T-helper 9 cell (primary cell): ENCODE measurements at regions not wholly inside any gene's neighbourhood (a gene's known extent, or its start where the extent isn't known, plus 50 kb on each side); places are given as distances from the start of the nearest gene placed in this dataset.
"Not testable (repeated sequence)": the region's sequence is repeated elsewhere in the genome, so short reads cannot be mapped to it uniquely, and the experiment has no call there.

ENCODE experiments used
- DNase-seq: peaks from one replicate; pipeline ENCODE4 v3.0.0-alpha.2; 2020

DNA sequence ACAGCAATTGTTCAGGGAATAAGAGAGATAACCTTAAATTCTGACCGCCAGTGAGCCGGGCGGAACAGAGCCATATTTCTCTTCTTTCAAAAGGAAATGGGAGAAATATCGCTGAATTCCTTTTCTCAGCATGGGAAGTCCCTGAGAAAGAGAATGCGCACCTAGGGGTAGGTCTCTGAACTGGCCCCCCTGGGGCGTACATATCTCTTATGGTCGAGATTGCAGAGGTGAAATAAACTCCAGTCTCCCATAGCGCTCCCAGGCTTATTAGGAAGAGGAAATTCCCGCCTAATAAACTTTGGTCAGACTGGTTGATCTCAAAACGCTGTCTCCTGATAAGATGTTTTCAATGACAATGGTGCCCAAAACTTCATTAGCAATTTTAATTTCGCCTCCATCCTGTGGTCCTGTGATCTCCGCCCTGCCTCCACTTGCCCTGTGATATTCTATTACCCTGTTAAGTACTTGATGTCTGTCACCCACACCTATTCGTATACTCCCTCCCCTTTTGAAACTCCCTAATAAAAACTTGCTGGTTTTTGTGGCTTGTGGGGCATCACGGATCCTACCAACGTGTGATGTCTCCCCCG, 195.8 kb upstream of the HMCN1 start:
- DNase-seq = not testable (repeated sequence)

DNA sequence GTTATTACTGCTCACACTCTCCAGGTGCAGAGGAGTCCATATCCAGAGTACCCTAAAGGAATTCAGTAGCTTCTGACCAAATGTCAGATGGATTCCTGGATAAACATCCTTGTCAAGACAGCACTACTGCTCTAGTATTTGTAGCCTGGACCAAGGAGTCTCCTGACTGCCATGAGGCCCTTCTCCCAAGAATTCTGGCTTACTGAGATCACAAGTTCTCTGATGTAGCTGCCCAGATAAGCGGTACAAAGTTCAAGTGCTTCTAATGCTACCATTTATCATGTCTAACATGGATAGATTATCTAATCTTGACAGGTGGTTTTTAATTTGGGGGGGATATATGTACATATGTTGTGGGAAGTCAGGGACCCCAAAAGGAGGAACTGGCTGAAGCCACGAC, 196.6 kb upstream of the HMCN1 start:
- no peak for DNase-seq

DNA sequence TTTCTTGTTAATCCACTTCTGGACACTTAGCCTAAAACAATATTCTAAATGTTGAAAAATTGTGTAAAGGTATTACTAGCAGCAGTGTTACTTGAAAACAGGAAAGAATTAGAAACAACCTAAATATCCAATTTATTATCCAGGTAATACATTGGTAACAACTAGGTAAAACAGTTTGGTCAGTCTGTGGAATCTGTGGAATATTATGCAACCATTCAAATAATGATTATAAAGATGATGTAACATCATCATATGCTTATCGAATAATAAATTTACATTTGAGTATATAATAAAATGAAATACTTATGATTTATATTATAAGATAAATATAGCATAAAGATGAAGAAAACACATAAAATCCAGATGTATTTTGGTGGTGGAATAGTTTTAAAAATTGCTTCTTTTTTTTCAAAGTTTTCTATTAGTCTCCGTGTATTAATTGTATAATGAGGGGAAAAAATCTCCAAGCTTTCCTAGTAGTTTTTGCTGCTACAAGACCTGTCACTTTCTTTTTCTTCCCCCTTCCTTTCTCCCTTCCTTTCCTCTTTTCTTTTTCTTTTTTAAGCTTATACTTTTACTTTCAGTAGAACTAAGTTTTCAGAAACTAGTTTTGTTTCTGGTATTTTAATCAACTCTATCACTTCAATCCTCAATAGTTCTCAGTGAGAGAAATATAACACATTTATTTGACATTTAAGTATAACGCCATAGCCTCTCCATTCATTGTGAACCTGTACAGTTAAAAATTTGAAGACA, 197.8 kb upstream of the HMCN1 start:
- DNase-seq = no peak

DNA sequence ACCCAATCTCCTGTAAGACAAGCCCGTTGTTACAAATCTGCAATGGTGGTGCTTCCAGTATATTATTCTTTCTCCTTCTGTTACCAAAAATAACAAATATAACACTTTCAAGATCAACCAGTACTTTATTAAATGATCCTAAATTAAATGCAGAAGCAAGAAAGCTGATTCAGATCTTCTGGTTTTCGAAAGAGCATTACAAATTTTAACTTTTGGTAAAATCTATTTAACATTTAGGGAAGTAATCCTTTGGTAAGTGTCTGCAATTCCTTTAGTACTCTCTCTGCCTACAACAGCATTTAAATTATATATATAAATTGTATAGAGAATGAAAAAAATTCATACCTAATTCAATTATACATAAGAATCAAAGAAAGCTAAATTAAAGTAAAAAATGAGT, 198.6 kb upstream of the HMCN1 start:
- DNase-seq = no peak

DNA sequence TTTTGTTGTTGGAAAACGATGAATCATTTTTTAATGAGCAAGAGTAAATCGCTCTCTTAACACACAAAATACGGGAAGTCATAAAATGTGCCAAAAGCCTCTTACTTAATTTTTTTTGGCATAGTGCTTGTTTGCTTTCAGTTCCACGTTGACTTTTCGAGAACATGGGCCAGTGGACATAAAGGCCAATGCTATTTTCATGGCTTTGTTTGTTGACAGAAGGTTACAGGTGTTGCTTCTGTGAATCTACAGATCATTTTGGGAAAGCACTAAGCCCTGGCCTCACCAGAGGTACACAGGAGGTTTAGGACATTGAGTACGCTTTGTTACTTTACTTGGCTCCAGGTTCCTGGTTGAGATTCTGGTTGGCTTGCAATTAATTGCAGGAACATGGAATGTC, 199.4 kb upstream of the HMCN1 start:
- DNase-seq = no peak

DNA sequence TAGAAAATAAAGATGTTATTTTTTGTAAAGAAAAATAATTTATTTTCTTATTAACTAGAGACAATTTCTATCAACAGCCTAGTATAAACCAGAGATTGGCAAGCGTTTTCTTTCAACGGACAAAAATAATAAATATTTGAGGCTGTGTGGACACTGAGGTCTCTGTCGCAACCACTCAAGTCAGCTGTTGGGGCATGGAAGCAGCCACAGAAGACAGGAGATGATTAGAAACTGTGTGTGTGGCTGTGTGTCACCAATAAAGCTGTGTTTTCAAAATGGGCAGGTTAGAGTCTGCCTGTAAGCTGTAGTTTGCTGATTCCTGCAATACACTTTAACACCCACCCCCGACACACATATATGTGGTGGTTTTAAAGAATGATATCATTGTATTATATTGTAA, 200.6 kb upstream of the HMCN1 start:
- DNase-seq = no peak

DNA sequence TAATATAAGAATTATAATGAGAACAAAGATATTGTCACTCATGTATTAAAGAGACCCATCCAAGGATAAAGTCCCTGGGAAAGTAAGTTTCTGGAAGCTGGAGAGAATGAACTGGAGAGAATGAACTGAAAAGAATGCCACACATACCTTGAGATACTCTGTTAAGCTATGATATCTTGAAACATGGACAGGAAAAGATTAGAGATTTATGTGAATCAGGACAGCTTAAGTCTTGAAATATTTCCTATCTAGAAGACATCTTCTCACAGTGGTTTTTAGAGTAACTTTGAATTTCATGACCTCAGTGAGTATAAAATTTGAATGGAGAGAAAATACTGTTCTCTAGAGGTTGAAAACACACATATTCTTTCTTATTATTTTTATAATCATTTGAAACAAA, 201.3 kb upstream of the HMCN1 start:
- DNase-seq = no peak

DNA sequence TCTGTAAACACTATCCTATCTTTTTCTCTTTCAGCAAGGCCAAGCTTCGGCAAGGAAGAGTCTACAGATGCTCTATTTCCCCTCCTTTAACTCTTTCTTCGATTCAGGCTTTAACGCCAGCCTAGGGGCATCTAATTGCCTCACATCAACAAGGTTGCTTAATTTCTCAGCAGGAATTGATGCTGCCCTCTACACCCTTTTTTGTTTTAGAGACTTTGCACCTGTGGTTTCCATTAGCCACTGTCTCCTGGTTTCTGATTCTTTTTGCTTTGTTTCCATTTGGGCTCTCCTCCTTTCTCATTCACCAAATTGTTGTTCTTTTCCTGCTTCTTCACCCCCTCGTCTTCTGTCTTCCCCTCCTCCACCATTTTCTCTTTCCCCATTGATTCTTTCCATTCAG, 202.4 kb upstream of the HMCN1 start:
- no peak for DNase-seq

DNA sequence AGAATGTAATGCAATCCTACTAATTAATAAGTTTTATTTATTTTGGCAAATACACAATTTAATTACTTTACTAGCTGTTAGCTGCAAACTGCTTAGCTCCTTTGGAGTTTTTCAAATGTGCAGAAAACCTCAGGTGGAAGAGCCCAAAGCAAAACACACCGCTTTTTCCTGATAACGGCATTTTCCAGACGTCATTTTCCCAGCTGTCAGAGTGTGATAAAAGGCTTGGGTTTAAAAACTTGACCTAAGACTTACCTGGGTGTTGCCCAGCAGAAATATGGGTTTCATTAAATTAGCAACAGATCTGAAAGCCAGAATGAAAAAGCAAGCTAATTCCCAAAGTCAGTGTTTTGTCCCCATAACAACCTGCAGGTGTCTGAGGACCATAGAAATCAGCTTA, 204.0 kb upstream of the HMCN1 start:
- no peak for DNase-seq

DNA sequence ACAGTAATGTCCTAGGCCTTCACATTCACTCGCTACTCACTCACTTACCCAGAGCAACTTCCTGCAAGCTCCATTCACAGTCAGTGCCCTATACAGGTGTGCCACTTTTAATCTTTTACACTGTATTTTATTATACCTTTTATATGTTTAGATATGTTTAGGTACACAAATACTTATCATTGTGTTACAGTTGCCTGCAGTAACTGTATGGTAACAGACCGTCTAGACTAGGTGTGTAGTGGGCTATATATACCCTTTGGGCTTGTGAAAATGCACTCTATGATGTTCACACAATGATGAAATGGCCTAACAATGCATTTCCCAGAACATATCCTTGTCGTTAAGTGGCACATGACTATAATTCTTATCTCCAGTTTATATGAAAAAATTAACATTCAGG, 204.5 kb upstream of the HMCN1 start:
- DNase-seq = no peak

DNA sequence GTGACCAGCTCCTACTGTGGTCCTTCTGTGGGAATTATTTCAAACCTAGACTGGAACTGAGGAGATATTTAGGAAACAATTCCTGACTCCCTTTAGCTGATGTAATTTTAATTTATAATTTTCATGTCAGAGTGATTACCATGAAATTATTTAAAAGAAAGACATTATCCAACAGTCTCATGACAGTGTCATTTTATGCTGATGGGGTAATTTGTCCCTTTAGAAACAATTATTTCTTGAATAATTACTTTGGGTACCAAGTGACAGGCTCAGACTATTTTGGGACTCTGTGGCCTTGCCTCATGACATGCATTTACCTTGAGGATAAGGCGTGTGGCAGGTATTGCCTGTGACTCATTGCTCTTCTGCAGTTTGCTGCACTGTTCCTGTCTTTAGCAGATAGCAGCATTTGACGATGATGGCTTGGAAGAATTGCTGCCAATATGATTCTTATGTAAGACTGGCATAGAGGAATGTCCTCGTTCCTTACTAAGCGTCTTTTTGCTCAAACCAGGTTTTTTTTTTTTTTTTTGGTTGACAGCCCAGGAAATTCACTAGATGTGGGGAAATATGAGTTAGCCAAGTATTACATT, 206.0 kb upstream of the HMCN1 start:
- DNase-seq = no peak

DNA sequence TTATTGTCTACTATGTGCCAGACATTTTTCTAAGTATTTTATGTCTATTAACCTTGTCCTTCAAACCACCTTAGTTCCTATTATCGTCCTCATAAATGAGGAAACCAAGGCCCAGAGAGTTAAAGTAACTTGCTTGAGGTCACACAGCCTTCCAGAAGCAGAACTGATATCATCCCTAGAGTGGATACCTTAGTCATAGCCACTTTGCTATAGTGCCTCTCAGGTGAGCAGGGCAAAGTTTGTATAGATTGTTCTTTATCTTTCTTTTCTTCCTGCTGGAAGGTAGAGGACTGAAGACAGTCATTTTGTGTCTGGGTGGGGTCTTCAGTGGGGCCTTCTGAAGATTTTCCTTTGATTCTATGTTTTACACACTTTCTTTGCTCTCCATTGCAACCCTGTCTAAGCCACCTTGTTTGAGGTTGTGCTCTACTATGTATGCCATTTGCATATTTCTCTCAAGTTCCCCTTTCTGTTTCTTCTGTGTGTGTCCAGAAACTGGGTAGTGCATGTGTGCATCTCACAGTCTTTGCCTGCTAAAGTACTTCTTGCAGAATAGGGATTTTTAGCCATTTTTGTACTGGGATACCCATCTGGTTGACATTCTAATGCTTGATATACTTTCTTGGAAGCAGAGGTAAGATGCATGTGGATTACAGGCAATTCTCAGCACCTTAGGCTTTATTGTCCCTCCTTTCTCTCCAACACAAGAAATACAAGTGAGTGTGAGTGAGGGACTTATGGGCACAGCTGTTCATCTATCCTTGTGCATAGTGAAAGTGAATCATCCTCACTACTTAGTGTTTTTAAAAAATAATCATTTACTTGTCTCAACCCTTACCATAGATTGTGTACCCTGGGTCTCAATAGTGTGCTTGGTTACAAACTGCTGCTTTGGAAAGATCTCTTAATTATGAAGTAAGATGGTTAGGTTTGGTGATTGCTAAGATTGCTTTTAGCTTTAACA, 207.6 kb upstream of the HMCN1 start:
- DNase-seq = no peak

DNA sequence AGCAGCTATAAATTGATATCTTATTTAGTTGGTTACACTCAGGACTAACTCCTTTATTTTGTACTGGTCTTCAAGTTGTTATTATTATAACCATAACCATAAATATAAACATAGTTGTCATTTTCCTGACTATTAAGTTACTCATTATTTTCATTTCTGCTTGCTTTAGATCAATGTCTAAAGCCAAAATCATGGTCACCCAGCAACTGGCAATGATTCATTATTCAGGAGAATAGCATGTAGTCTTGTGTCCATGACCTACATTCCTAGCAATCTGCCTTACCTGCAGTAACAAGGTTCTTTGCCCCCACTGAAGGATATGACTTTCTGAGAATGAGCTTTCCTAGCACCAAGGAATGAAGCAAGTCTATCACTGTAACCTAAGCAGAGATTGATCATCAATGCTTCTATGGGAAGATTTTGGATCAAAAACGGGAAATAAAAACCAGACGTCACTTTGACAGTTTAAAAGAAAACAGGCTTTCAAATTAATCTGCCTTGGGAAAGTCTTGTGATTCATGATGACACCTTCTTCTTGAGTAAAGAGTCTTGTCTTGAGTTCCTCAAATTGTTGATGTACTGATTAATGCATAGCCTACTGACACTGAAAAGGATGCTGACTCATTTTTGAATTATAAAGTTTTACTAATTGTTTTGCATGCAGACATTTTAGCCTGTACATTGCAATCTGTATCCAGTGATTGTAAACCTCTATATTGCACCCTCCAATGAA, 203.3 kb upstream of the IVNS1ABP start:
- no peak for DNase-seq

DNA sequence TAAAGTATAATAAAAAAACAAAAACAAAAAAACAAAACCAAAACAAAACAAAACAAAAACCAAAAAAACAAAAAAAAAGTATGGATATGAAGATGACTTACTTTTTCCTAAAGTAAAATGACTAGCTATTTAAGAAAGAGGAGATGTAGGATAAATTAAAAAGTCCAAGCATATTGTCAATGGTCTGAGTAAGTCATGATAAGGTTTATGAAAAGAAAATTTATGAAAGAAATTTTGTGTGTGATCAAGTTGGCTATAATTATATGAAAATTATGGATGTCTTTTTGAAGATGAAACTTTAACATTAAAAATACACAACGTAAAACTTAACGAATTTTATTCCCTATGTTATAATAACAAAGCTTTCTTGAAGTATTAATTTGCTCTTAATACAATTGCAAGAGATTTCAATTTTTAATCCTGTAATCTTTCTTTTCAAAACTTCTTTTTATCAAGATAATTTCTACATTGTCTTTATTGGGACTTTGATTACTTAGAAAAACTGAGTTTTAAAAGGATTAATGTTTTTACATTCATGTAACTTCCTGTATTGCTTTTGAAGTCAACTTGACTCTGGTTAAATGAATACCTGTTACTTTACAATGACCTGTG, 200.9 kb upstream of the IVNS1ABP start:
- DNase-seq = no peak

DNA sequence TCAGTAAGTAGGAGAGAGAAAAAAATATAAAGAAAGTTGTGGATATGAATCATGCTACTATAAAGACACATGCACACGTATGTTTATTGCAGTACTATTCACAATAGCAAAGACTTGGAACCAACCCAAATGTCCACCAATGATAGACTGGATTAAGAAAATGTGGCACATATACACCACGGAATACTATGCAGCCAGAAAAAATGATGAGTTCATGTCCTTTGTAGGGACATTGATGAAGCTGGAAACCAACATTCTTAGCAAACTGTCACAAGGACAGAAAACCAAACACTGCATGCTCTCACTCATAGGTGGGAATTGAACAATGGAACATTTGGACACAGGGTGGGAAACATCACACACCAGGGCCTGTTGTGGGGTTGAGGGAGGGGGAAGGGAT, 200.3 kb upstream of the IVNS1ABP start:
- not testable (repeated sequence) for DNase-seq

DNA sequence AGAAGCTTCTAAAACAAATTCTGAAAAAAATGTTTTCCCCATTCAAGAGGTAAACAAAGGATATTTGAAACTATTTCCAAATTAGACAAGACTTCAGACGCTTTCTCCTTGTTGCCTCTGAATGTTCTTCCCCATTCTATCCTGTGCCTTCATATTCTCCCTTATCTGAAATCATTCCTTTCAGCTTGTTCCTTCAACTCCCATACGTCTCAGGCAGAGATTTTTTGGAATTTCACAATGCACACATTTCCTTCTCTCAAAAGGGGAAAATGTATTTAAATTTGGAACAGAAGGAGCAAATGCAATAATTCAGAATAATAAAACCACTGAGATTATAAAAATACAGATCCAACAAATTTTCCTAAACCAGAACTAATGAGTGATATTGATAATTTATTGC, 198.7 kb upstream of the IVNS1ABP start:
- DNase-seq = no peak

DNA sequence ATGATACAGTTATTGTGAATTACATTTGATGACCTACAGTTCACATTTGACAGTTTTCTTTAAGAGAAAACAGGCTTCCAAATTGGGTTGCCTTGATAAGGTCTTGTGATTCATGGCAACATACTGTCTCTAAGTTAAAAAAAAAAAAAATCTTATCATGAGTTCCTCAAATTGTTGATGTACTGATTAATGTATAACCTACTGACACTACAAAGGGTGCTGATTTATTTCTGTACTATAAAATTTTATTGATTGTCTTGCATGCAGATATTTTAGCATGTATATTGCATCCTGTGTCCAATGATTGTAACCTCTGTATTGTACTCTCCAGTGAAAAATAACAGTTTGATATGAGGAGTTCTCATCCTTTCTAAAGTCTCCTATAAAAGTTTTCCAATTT, 197.3 kb upstream of the IVNS1ABP start:
- no peak for DNase-seq

DNA sequence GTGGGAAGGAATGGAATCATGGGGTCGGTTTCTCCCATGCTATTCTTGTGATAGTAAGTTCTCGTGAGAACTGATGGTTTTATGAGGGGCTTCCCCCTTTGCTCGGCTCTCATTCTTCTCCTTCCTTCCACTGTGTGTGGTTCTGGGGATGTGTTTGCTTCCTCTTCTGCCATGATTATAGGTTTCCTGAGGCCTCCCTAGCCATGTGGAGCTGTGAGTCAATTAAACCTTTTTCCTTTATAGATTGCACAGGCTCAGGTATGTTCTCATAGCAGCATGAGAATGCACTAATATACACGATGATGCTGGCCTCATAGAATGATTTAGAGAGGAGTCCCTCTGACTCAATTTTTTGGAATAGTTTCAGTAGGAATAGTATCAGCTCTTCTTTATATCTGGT, 195.4 kb upstream of the IVNS1ABP start:
- DNase-seq = no peak

DNA sequence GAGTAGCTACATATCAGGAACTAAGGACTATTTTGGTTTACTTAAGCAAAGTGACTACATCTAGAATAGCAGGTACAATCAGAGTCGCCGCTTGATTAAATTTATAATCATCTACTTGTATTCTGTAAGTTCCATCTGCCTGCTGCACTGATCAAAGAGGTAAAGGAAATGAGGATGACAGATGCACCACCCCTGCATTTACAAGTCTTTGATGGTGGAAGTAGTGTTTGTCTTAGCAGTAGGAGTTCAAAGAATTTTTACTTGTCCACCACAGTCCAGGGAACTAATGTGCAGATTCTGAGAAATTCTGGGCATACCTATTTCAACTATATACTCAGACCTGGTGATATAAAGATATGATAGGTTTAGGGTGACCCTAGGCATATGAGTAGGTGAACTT, 184.1 kb upstream of the IVNS1ABP start:
- DNase-seq = no peak

DNA sequence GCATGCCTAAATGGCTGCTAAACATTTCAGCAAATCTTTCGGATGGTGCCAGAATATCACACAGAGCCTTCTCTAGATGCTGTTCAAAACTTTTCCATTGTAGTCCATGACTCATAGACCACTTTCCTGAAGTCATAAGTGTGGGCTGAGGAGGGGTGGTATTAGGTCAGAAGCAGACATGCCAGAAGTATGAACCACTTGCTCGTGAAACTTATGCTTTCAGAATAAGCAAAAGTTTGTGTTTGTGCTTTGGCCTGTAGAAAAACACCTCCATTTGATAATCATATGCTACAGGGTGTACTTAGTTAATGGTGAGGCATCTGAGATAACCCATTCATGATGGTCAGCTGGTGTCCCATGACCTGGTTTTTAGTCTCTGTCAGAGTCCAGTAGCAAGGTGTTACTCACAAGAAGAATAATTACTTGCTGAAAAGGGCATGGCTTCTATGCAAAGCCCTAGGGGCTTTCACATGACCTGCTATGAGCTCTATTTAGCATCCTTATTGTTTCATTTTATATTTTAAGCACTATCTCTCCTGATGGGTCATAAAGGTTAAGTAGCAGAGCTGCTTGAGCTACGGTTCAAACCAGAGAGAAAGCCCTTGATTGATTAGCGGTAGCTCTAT, 183.1 kb upstream of the IVNS1ABP start:
- no peak for DNase-seq

DNA sequence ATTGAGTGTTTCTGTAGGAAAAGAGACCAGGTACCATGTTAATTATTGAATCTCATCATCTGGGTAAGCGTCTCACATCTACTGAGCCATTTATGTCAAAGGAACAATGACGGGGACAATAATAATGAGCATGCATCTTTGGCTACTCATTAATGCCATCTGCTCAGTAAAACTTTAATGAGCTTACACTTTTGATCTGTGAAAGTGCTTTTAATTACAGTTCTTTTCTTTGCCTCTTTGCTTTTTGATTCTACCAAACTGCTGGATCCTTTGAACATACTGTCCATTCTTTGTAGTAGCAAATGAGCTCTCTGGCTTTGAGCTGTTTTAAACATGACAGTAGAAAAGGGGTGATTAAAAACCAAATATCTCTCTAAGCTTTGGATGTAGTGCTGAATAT, 181.2 kb upstream of the IVNS1ABP start:
- no peak for DNase-seq

DNA sequence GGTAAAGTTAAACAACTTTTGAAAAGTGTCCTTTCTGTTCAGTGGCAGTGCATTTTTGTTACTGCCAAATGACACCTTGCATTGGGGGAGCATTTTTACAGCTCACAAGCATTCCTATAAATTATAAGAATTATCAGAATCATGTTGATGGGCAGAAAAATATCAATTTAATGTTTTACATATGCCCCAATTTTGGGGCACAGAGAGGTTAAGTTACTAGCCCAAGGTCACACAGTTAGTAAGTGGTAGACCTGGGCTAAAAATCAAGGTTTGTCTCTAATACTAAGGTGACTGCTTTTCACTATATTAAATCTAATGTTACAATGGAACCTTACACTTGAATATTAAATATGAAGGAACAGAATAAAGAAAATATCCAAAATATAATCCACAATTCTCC, 180.1 kb upstream of the IVNS1ABP start:
- DNase-seq = no peak
